GM12878 (cell line): ENCODE measurements at regions not wholly inside any gene's neighbourhood (a gene's known extent, or its start where the extent isn't known, plus 50 kb on each side); places are given as distances from the start of the nearest gene placed in this dataset.

Source experiments
- ATAC-seq: fragments of 200-7000 bp; cut with Tn5 transposase; 3 replicates; pipeline ENCODE4 v1.9.1; 2020; ENCODE audit warnings: mild to moderate bottlenecking, moderate library complexity
- BruUV-seq: library from RNA; stranded (reverse); fragments of 400-500 nt; replicated peaks from 2 replicates; lab custom pipeline; 2021; lab: Mats Ljungman, UMichigan
- CTCF ChIA-PET: fragments of 300-600 bp; sonication (Branson Sonifier 250); formaldehyde crosslinking; extraction: SDS; loops from one replicate; lab custom pipeline; 2021; ENCODE audit warnings: inconsistent platforms; lab: Yijun Ruan, JAX
- POLR2A ChIA-PET: fragments of 350-600 bp; formaldehyde crosslinking; extraction: SDS; loops from one replicate; lab custom pipeline; 2021; ENCODE audit warnings: inconsistent platforms; lab: Charles Lee
- RAD21 ChIA-PET: fragments of 300-600 bp; sonication (Branson Sonifier 250); formaldehyde crosslinking; loops from one replicate; lab custom pipeline; 2023; ENCODE audit warnings: antibody characterized with exemption; ENCODE audit not compliant: unreplicated experiment; lab: Charles Lee
- SMC1A ChIA-PET: fragments of 300-600 bp; sonication (Branson Sonifier 250); formaldehyde crosslinking; loops from one replicate; lab custom pipeline; 2023; ENCODE audit not compliant: unreplicated experiment, uncharacterized antibody; lab: Charles Lee
- DNase-seq: peaks from one replicate; pipeline ENCODE4 v3.0.0-alpha.2; 2011; ENCODE audit warnings: low read depth, low spot score
- FAIRE-seq: peaks from 3 replicates; lab custom pipeline; 2011; peaks lifted over from hg19 to GRCh38; lab: Jason Lieb, UNC
- H2AFZ ChIP-seq: 2 replicates; pipeline ENCODE4 v1.6.0; 2011; ENCODE audit warnings: low read depth, low read length, control low read depth; ENCODE audit not compliant: control insufficient read depth
- H3K27ac ChIP-seq: 2 replicates; pipeline ENCODE4 v1.5.1; 2011; ENCODE audit warnings: control low read depth; ENCODE audit not compliant: control insufficient read depth, insufficient read depth
- H3K27me3 ChIP-seq, 2 experiments: replicated peaks in 1 of 2; 2 replicates each; pipeline versions ENCODE4 v1.6.0 to v1.6.1; 2011; ENCODE audit warnings: low read length in 1 of 2; ENCODE audit not compliant: control insufficient read depth in 2 of 2, insufficient read depth in 2 of 2
- H3K36me3 ChIP-seq, 2 experiments: 2 replicates each; pipeline ENCODE4 v1.5.1; 2011; ENCODE audit warnings: low read length in 1 of 2; ENCODE audit not compliant: control insufficient read depth in 2 of 2, insufficient read depth in 2 of 2
- H3K4me1 ChIP-seq: 2 replicates; pipeline ENCODE4 v1.6.1; 2011; ENCODE audit warnings: mild to moderate bottlenecking, low read length, moderate library complexity, mixed read lengths; ENCODE audit not compliant: control insufficient read depth, insufficient read depth
- H3K4me2 ChIP-seq: 2 replicates; pipeline ENCODE4 v1.6.0; 2011; ENCODE audit warnings: control low read depth; ENCODE audit not compliant: control insufficient read depth, insufficient read depth
- H3K4me3 ChIP-seq: fragments of 200-600 bp; sonication (generic); 2 replicates; pipeline ENCODE4 v1.5.1; 2016
- H3K79me2 ChIP-seq: 2 replicates; pipeline ENCODE4 v1.6.0; 2011; ENCODE audit warnings: low read length; ENCODE audit not compliant: control insufficient read depth, insufficient read depth
- H3K9ac ChIP-seq: 2 replicates; pipeline ENCODE4 v1.8.0; 2011; ENCODE audit warnings: low read length, control low read depth, mixed read lengths; ENCODE audit not compliant: control insufficient read depth, insufficient read depth
- H3K9me3 ChIP-seq: replicated peaks from 3 replicates; pipeline ENCODE4 v1.5.1; 2011; ENCODE audit warnings: mild to moderate bottlenecking, low read length; ENCODE audit not compliant: control insufficient read depth, insufficient read depth
- H4K20me1 ChIP-seq: 2 replicates; pipeline ENCODE4 v1.6.0; 2011; ENCODE audit not compliant: control insufficient read depth, insufficient read depth
- ASH2L ChIP-seq: fragments of 300-600, 200-600 bp; sonication (generic); IDR thresholded peaks from 2 replicates; pipeline ENCODE4 v1.6.1; 2017; ENCODE audit warnings: low read depth, mild to moderate bottlenecking, borderline replicate concordance
- BACH1 ChIP-seq: fragments of 450-650 bp; IDR thresholded peaks from 2 replicates; pipeline ENCODE4 v1.6.1; 2017; ENCODE audit warnings: mild to moderate bottlenecking, borderline replicate concordance
- CBX5 ChIP-seq: sonication (generic); IDR thresholded peaks from 2 replicates; pipeline ENCODE4 v1.6.1; 2016; ENCODE audit warnings: low read depth, moderate library complexity, mild to moderate bottlenecking, inconsistent platforms
- CEBPZ ChIP-seq: fragments of 150-350 bp; IDR thresholded peaks from 2 replicates; pipeline ENCODE4 v1.6.1; 2016; ENCODE audit warnings: low read depth, low read length
- EZH2 ChIP-seq: IDR thresholded peaks from 2 replicates; pipeline ENCODE4 v1.6.1; 2012; ENCODE audit warnings: low read depth, mild to moderate bottlenecking, control low read depth, inconsistent platforms, low read length, borderline replicate concordance; ENCODE audit not compliant: control insufficient read depth
- FOXK2 ChIP-seq: fragments of 450-650 bp; IDR thresholded peaks from 2 replicates; pipeline ENCODE4 v1.6.1; 2017; ENCODE audit warnings: mild to moderate bottlenecking, moderate library complexity
- GABPA ChIP-seq: IDR thresholded peaks from 2 replicates; pipeline ENCODE4 v1.6.1; 2014; ENCODE audit warnings: antibody characterized with exemption, low read depth, mild to moderate bottlenecking, inconsistent platforms
- HDAC6 ChIP-seq: fragments of 200-600 bp; sonication (generic); IDR thresholded peaks from one replicate; pipeline ENCODE4 v1.8.0; 2017; ENCODE audit warnings: antibody characterized with exemption; ENCODE audit not compliant: unreplicated experiment
- IKZF1 ChIP-seq: fragments of 450-650 bp; conservative IDR thresholded peaks from 2 replicates; pipeline ENCODE4 v1.6.1; 2017; ENCODE audit warnings: antibody characterized with exemption, mild to moderate bottlenecking
- MTA3 ChIP-seq: IDR thresholded peaks from 2 replicates; pipeline ENCODE4 v1.6.1; 2012; ENCODE audit warnings: low read length, inconsistent platforms, borderline replicate concordance
- NFIC ChIP-seq: IDR thresholded peaks from 2 replicates; pipeline ENCODE4 v1.6.1; 2012; ENCODE audit warnings: low read depth, mild to moderate bottlenecking, inconsistent platforms, low read length, moderate library complexity
- NFYA ChIP-seq: IDR thresholded peaks from 2 replicates; pipeline ENCODE4 v1.6.1; 2011; ENCODE audit warnings: low read depth, mild to moderate bottlenecking, low read length, improper control_type of control experiment, borderline replicate concordance
- SRF ChIP-seq, 2 experiments: IDR thresholded peaks; 2 replicates each; pipeline ENCODE4 v1.6.1; 2011; ENCODE audit warnings: low read depth in 2 of 2, low read length in 2 of 2, mild to moderate bottlenecking in 1 of 2, moderate library complexity in 1 of 2
- TAF1 ChIP-seq: IDR thresholded peaks from 2 replicates; pipeline ENCODE4 v1.6.1; 2011; ENCODE audit warnings: mild to moderate bottlenecking, low read depth, low read length, borderline replicate concordance
- YBX1 ChIP-seq: fragments of 450-650 bp; IDR thresholded peaks from 2 replicates; pipeline ENCODE4 v1.6.1; 2016; ENCODE audit warnings: antibody characterized with exemption
- ZNF592 ChIP-seq: fragments of 450-650 bp; IDR thresholded peaks from 2 replicates; pipeline ENCODE4 v1.6.1; 2017; ENCODE audit warnings: mild to moderate bottlenecking, moderate library complexity
- ZNF622 ChIP-seq: fragments of 450-650 bp; IDR thresholded peaks from 2 replicates; pipeline ENCODE4 v1.6.1; 2017; ENCODE audit warnings: mild to moderate bottlenecking, inconsistent platforms
- WGBS: methylation state at CpG from one replicate; pipeline ENCODE4 v1.1.6; 2016; ENCODE audit warnings: low lambda C conversion rate; ENCODE audit not compliant: insufficient replicate concordance, insufficient coverage; ENCODE audit errors: missing lambda C conversion rate; 5-methylcytosine and 5-hydroxymethylcytosine counted together
- in situ Hi-C: fragments of 300-500 bp; cut with MboI; formaldehyde crosslinking; loops from 9 replicates; pipeline ENCODE4 v1.14.3; 2018; ENCODE audit warnings: mixed read lengths
- intact Hi-C: fragments of 100-400 bp; cut with micrococcal nuclease; formaldehyde crosslinking; loops from one replicate; pipeline ENCODE4 v1.14.2; 2022; ENCODE audit not compliant: unreplicated experiment

- TF ChIP-seq ZNF592 (no peak), BACH1 (no peak), EZH2 (no peak), HDAC6 (no peak), NFYA (no peak), MTA3 (no peak), ASH2L (no peak), IKZF1 (no peak), FOXK2 (no peak)
These were observed 160.0 kb upstream of the PRICKLE2 start (continued) for GRCh38 chr3:64385277-64385676.

- Histone ChIP-seq H3K27me3 (no peaks in the 10 kb centered on the region), H3K4me3 (no peak overlapping the region), H3K9ac (no peak overlapping the region), H4K20me1 (no peaks in the 10 kb centered on the region), H3K79me2 (no peaks in the 10 kb centered on the region), H3K4me2 (no peak overlapping the region), H3K4me1 (no peaks in the 10 kb centered on the region), H2AFZ (no peak overlapping the region), H3K27ac (no peak overlapping the region), H3K36me3 (no peaks in the 10 kb centered on the region), H3K9me3 (no peaks in the 10 kb centered on the region; the same call in 2 of the 3 replicates)
- in situ Hi-C loops: no loop called here
- ChIA-PET SMC1A (interaction anchor here (1.0 to 4.0 kb wide), 4 partner anchors 10 to 17 kb away, joined by 3 to 19 read pairs (median 4); no protein-coding TSS in a partner anchor), CTCF (interaction anchor here (1.1 to 1.4 kb wide), 3 partner anchors 9 to 78 kb away, joined by 3 to 4 read pairs (median 3); no protein-coding TSS in a partner anchor), POLR2A (no interaction called here), RAD21 (interaction anchor here (1.6 kb wide), 1 partner anchor 15 kb away, joined by 4 read pairs; no protein-coding TSS in a partner anchor)
- intact Hi-C loops: no loop called here
- FAIRE-seq: no peak
- 38% methylated on average over 3 of the region's 3 CpGs for WGBS
- ATAC-seq: no peak
- no peak for TF ChIP-seq TAF1
- no peak for TF ChIP-seq GABPA
- TF ChIP-seq CEBPZ: no peak
- TF ChIP-seq ZNF622: no peak
- TF ChIP-seq CBX5: no peak
- no peak for TF ChIP-seq NFIC
- no peak for TF ChIP-seq SRF (IDR thresholded peaks at IDR 0.05; ENCODE audit: low read depth in 2 of 2, low read length in 2 of 2)
- no peak for TF ChIP-seq YBX1
- DNase-seq: no peak
- BruUV-seq: no TSS peak
These were observed 159.3 kb upstream of the PRICKLE2 start for GRCh38 chr3:64384561-64384960.
